ENCODE measurements at regions not wholly inside any gene's neighbourhood (a gene's known extent, or its start where the extent isn't known, plus 50 kb on each side); places are given as distances from the start of the nearest gene placed in this dataset.

DNA sequence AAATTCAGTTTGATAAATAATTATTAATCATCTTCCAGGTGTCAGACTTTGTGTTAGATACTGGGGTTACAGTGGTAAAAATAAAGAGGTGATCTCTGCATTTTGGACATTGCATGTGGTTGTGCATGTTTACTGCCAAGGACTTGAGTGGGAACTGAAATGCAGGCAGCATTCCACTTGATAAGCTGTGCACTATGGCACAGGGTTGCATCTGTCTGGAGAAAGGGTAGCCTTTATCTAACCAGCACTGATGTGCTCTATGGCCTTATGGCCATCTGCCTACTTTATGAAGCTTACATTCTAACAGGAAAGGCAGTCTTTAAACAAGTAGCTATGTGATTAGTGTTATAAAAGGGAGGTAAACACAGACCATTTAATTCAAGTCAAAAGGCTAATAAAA lies 53.0 kb upstream of the MLIP start:
- TF ChIP-seq, protein P1, sequence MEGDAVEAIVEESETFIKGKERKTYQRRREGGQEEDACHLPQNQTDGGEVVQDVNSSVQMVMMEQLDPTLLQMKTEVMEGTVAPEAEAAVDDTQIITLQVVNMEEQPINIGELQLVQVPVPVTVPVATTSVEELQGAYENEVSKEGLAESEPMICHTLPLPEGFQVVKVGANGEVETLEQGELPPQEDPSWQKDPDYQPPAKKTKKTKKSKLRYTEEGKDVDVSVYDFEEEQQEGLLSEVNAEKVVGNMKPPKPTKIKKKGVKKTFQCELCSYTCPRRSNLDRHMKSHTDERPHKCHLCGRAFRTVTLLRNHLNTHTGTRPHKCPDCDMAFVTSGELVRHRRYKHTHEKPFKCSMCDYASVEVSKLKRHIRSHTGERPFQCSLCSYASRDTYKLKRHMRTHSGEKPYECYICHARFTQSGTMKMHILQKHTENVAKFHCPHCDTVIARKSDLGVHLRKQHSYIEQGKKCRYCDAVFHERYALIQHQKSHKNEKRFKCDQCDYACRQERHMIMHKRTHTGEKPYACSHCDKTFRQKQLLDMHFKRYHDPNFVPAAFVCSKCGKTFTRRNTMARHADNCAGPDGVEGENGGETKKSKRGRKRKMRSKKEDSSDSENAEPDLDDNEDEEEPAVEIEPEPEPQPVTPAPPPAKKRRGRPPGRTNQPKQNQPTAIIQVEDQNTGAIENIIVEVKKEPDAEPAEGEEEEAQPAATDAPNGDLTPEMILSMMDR (IDR thresholded peaks at IDR 0.05): no peak
- no peak for TF ChIP-seq POLR2A (IDR thresholded peaks at IDR 0.05)
